HG03432 (cell line): ENCODE measurements at regions not wholly inside any gene's neighbourhood (a gene's known extent, or its start where the extent isn't known, plus 50 kb on each side); places are given as distances from the start of the nearest gene placed in this dataset.
"Not testable (repeated sequence)": the region's sequence is repeated elsewhere in the genome, so short reads cannot be mapped to it uniquely, and the experiment has no call there.

Experiments
- ATAC-seq: cut with Tn5 transposase; IDR thresholded peaks from one replicate; pipeline ENCODE4 v1.9.1; 2021; ENCODE audit warnings: mild to moderate bottlenecking, moderate library complexity; ENCODE audit not compliant: unreplicated experiment

GRCh38 chr2:117190856-117191559 lies 623.5 kb upstream of the DDX18 start:
- no peak for ATAC-seq

GRCh38 chr2:117195381-117195780 lies 619.1 kb upstream of the DDX18 start:
- ATAC-seq, result no peak

GRCh38 chr2:117199511-117199910 lies 615.0 kb upstream of the DDX18 start:
- ATAC-seq, result no peak

GRCh38 chr2:117212562-117212961 lies 601.9 kb upstream of the DDX18 start:
- ATAC-seq, result no peak

- ATAC-seq, result no peak
These were observed 597.3 kb upstream of the DDX18 start for GRCh38 chr2:117217145-117217544.

- no peak for ATAC-seq
These were observed 591.7 kb upstream of the DDX18 start for GRCh38 chr2:117222809-117223208.

GRCh38 chr2:117232305-117232704 lies 582.2 kb upstream of the DDX18 start:
- ATAC-seq, result no peak

- ATAC-seq, result no peak
These were observed 557.1 kb upstream of the DDX18 start for GRCh38 chr2:117257362-117257761.

- ATAC-seq, result no peak
These were observed 544.9 kb upstream of the DDX18 start for GRCh38 chr2:117269574-117269973.

DNA sequence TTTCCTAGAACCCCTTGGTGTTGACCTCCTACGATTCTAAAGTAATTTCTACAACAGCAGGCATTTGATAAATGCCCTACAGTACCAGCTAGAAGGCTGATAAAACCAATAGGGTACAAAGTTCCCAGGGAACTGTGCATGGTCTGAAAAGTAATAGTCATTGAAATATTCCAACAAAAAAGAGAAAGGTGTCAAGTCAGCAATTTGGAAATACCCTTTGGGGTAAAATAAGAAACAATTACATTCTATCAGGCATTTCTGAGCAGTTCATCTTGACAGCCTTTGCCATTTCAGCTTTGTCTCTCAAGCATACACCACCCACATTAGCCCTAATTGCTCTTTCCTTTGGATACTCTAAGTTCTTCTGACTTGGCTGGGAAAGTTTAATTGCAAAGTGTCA lies 542.9 kb upstream of the DDX18 start:
- ATAC-seq, result no peak

- no peak for ATAC-seq
These were observed 541.4 kb upstream of the DDX18 start for GRCh38 chr2:117273009-117273671.

DNA sequence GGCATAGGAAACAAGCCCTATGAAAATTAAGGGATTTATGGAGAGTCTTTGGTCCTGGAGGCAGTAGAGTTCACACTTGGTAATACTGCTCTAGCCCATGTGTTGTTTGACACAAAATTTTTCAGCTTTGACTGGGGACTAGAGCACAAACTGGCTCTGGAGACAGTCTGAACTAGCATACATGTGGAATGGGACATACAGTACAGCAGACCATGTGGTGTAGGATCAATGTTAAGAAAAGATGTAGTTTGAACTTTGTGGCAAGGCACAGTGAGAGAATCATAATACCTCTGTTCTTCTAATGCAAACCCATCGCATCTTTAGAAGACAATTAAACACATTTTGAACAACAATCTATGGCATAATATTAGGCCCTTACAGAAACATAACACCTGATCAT lies 521.5 kb upstream of the DDX18 start:
- no peak for ATAC-seq

- no peak for ATAC-seq
These were observed 515.0 kb upstream of the DDX18 start for GRCh38 chr2:117299451-117299850.

DNA sequence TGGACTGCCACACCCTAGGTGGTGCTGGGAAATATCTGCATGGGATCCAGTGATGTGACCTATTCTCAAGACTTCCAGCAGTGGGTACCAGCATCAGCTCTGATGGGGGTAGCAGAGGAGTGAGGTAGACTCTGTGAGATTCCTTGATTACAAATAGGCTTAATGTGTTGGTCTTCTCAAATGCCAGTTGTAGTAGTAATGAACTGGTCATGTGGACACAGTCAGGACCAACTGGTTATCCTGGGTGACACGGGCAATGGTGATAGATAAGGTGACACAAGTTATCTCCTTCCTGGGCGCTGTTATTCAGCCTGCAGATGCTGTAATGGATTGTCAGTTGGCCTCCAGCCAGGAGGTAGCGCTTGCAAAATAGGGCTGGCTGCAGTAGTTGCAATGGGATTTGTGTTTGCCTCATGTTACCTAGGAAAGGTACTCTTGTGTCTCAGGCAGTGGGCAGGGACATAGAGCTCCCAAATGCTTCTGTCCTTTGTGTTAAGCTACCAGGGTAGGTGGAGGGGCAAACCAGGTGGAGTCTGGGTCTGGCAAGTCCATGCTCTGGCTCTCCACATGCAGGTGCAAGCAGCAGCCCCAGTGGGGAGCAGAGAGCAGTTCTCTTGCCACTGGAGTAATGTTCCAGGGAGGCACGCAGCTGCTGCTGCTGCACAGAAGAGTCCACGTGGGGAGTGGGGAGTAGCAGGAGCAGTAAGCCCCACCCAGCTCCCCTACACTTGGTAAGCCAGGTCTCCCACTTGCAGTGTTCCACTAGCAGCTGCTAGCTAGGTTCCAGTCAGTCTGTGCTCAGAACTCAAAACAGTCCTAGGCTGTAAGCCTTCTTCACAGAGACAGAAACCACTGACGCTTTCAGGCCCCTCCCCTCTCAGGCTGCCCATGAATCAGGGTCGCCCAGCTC lies 505.4 kb upstream of the DDX18 start:
- no peak for ATAC-seq

- ATAC-seq, result peak; percentile 38
These were observed 492.7 kb upstream of the DDX18 start for GRCh38 chr2:117321816-117322215.

- no peak for ATAC-seq
These were observed 491.2 kb upstream of the DDX18 start for GRCh38 chr2:117323331-117323730.

DNA sequence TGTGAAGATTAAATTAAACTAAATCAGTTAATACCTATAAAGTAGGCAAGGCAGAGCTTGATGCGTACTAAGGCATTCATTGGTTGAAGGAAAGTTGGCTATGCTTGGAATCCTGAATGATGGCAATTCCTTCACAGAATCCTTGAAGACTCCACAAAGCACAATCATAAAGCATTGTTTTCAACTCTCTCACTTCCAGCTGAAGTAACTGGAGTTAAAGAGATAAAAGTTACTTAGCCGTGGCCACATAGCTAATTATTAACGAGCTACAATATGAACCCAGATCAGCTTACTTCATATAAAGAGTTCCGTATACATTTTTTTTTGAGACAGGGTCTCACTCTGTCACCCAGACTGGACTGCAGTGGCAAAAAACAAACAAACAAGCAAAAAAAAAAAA lies 483.9 kb upstream of the DDX18 start:
- ATAC-seq, result no peak

- ATAC-seq, result no peak
These were observed 478.5 kb upstream of the DDX18 start for GRCh38 chr2:117335967-117336366.

DNA sequence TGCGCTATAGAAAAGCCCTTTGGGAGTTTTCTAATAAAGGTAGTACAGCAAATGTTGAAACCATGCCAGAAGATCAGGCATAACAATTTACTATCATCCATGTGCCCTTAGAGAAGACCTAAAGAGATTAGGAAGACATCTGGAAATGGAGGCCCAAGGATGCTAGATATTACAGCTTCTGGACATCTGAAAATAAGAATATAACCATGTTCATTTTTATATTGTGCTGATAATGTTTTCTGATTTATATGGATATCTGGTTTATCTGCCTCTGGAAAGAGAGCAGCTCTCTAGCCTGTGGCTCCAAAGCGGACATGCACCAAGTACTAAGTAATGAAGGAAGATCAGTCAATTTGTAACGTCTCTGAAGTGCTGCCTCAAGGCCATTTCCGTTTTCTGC lies 478.0 kb upstream of the DDX18 start:
- ATAC-seq, result no peak

DNA sequence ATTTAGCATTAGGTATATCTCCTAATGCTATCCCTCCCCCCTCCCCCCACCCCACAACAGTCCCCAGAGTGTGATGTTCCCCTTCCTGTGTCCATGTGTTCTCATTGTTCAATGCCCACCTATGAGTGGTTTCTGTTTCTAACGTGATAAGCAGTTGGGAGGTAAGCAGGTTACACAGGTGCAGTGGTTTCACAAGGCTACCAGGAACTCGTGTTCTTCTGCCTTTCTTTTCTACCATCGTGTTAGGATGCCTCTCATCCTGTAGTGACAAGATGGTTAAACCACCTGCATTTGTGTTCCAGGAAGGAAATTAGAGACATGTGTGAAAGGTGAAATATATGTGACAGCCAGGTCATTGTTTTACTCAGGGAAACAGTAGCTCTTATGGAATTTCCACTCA lies 476.5 kb upstream of the DDX18 start:
- not testable (repeated sequence) for ATAC-seq

- ATAC-seq, result no peak
These were observed 474.5 kb upstream of the DDX18 start for GRCh38 chr2:117339980-117340379.

- no peak for ATAC-seq
These were observed 472.8 kb upstream of the DDX18 start for GRCh38 chr2:117341690-117342089.
